ENCODE measurements at regions not wholly inside any gene's neighbourhood (a gene's known extent, or its start where the extent isn't known, plus 50 kb on each side); places are given as distances from the start of the nearest gene placed in this dataset.

- Histone ChIP-seq H3K4me1 (no peaks in the 10 kb centered on the region), H3K4me2 (ENCODE audit: low read length) (peak overlapping the region; percentile 73), H3K4me3 (ENCODE audit: low read depth, low read length) (no peak overlapping the region), H3K79me2 (no peaks in the 10 kb centered on the region), H3K9me3 (ENCODE audit: control insufficient read depth, low read length) (no peaks in the 10 kb centered on the region), H3K27ac (no peak overlapping the region), H3K9ac (no peak overlapping the region), H3K27me3 (ENCODE audit: control insufficient read depth, insufficient read depth, low read length) (no peaks in the 10 kb centered on the region), H2AFZ (peak overlapping the region; percentile 66), H3K36me3 (ENCODE audit: control insufficient read depth, insufficient read depth, low read length) (no peaks in the 10 kb centered on the region)
- no peak for TF ChIP-seq CTCF (IDR thresholded peaks at IDR 0.05)
Observed at GRCh38 chr9:121550041-121550440, 50.4 kb upstream of the GGTA1 start.

- Histone ChIP-seq H3K9me3 (ENCODE audit: control insufficient read depth, low read length) (no peaks in the 10 kb centered on the region), H3K27ac (no peak overlapping the region), H3K9ac (no peak overlapping the region), H3K4me1 (no peaks in the 10 kb centered on the region), H3K4me2 (ENCODE audit: low read length) (peak overlapping the region; percentile 73), H3K27me3 (ENCODE audit: control insufficient read depth, insufficient read depth, low read length) (no peaks in the 10 kb centered on the region), H2AFZ (peak overlapping the region; percentile 66), H3K4me3 (ENCODE audit: low read depth, low read length) (peak overlapping the region; percentile 16), H3K36me3 (ENCODE audit: control insufficient read depth, insufficient read depth, low read length) (no peaks in the 10 kb centered on the region), H3K79me2 (no peaks in the 10 kb centered on the region)
- peak; percentile 75 for TF ChIP-seq CTCF (IDR thresholded peaks at IDR 0.05)
Observed at GRCh38 chr9:121550569-121551512, 51.2 kb upstream of the GGTA1 start.

- Histone ChIP-seq H2AFZ (no peak overlapping the region), H3K27me3 (ENCODE audit: control insufficient read depth, insufficient read depth, low read length) (no peaks in the 10 kb centered on the region), H3K4me3 (ENCODE audit: low read depth, low read length) (no peak overlapping the region), H3K9ac (no peak overlapping the region), H3K4me2 (ENCODE audit: low read length) (no peak overlapping the region), H3K27ac (no peak overlapping the region), H3K36me3 (ENCODE audit: control insufficient read depth, insufficient read depth, low read length) (no peaks in the 10 kb centered on the region), H3K4me1 (no peaks in the 10 kb centered on the region), H3K79me2 (no peaks in the 10 kb centered on the region), H3K9me3 (ENCODE audit: control insufficient read depth, low read length) (no peaks in the 10 kb centered on the region)
- no peak for TF ChIP-seq CTCF (IDR thresholded peaks at IDR 0.05)
Observed at GRCh38 chr9:121551985-121552753, 52.5 kb upstream of the GGTA1 start.

GRCh38 chr9:121556082-121556481 is 56.4 kb upstream of the GGTA1 start:
- Histone ChIP-seq H3K4me3 (ENCODE audit: low read depth, low read length) (no peak overlapping the region), H3K79me2 (no peaks in the 10 kb centered on the region), H3K36me3 (ENCODE audit: control insufficient read depth, insufficient read depth, low read length) (no peaks in the 10 kb centered on the region), H3K9ac (no peak overlapping the region), H3K4me1 (no peaks in the 10 kb centered on the region), H3K27ac (no peak overlapping the region), H3K27me3 (ENCODE audit: control insufficient read depth, insufficient read depth, low read length) (no peaks in the 10 kb centered on the region), H2AFZ (no peak overlapping the region), H3K4me2 (ENCODE audit: low read length) (no peak overlapping the region), H3K9me3 (ENCODE audit: control insufficient read depth, low read length) (no peaks in the 10 kb centered on the region)
- TF ChIP-seq CTCF (IDR thresholded peaks at IDR 0.05), result no peak

Data from parathyroid adenoma (tissue), 2 donors.